PC-3 (cell line): ENCODE measurements at regions not wholly inside any gene's neighbourhood (a gene's known extent, or its start where the extent isn't known, plus 50 kb on each side); places are given as distances from the start of the nearest gene placed in this dataset.

Experiments
- ATAC-seq: fragments of 200-7000 bp; cut with Tn5 transposase; 2 replicates; pipeline ENCODE4 v1.9.1; 2020; ENCODE audit warnings: mild to moderate bottlenecking, moderate library complexity
- BruUV-seq: library from RNA; stranded (reverse); fragments of 400-500 nt; replicated peaks from 2 replicates; lab custom pipeline; 2021; lab: Mats Ljungman, UMichigan
- CTCF ChIA-PET: fragments of 300-600 bp; sonication (Branson Sonifier 250); formaldehyde crosslinking; loops from one replicate; lab custom pipeline; 2022; ENCODE audit warnings: antibody characterized with exemption; lab: Charles Lee
- POLR2A ChIA-PET: fragments of 300-600 bp; sonication (Branson Sonifier 250); formaldehyde crosslinking; loops from one replicate; lab custom pipeline; 2022; ENCODE audit warnings: antibody characterized with exemption; ENCODE audit not compliant: unreplicated experiment; lab: Charles Lee
- DNase-seq: peaks from one replicate; pipeline ENCODE4 v3.0.0-alpha.2; 2015
- H2AFZ ChIP-seq: fragments of 300-600 bp; sonication (generic); 2 replicates; pipeline ENCODE4 v1.6.0; 2016; ENCODE audit warnings: antibody characterized with exemption, low read length
- H3F3A ChIP-seq: fragments of 300-600 bp; sonication (generic); one replicate; pipeline ENCODE4 v1.6.0; 2017; ENCODE audit warnings: antibody characterized with exemption, low read length, control low read depth, mild to moderate bottlenecking; ENCODE audit not compliant: unreplicated experiment
- H3K27ac ChIP-seq: fragments of 300-600 bp; sonication (generic); 2 replicates; pipeline ENCODE4 v1.5.1; 2016; ENCODE audit warnings: mild to moderate bottlenecking, low read length
- H3K27me3 ChIP-seq: fragments of 300-600 bp; sonication (generic); 2 replicates; pipeline ENCODE4 v1.6.1; 2016; ENCODE audit warnings: low read length, mixed read lengths
- H3K36me3 ChIP-seq: fragments of 300-600 bp; sonication (generic); 2 replicates; pipeline ENCODE4 v1.6.1; 2016; ENCODE audit warnings: low read depth, mixed run types, low read length, mixed read lengths
- H3K4me1 ChIP-seq: fragments of 300-600 bp; sonication (generic); 2 replicates; pipeline ENCODE4 v1.5.1; 2016; ENCODE audit warnings: low read length; ENCODE audit not compliant: insufficient read depth
- H3K4me2 ChIP-seq: fragments of 300-600 bp; sonication (generic); 2 replicates; pipeline ENCODE4 v1.6.0; 2016; ENCODE audit warnings: low read length
- H3K4me3 ChIP-seq: fragments of 300-600 bp; sonication (generic); 2 replicates; pipeline ENCODE4 v1.5.1; 2016; ENCODE audit warnings: mild to moderate bottlenecking, low read length, mixed read lengths
- H3K79me2 ChIP-seq: fragments of 300-600 bp; sonication (generic); 2 replicates; pipeline ENCODE4 v1.6.1; 2017; ENCODE audit warnings: low read length, mixed read lengths
- H3K9ac ChIP-seq: fragments of 300-600 bp; sonication (generic); 2 replicates; pipeline ENCODE4 v1.6.0; 2016; ENCODE audit warnings: mild to moderate bottlenecking, low read length
- H3K9me2 ChIP-seq: fragments of 300-600 bp; sonication (generic); replicated peaks from 2 replicates; pipeline ENCODE4 v1.6.1; 2016; ENCODE audit warnings: mixed run types, low read length, mixed read lengths
- H3K9me3 ChIP-seq: fragments of 300-600 bp; sonication (generic); 2 replicates; pipeline ENCODE4 v1.6.1; 2016; ENCODE audit warnings: low read length, mixed read lengths
- H4K20me1 ChIP-seq: fragments of 300-600 bp; sonication (generic); 2 replicates; pipeline ENCODE4 v1.6.1; 2016; ENCODE audit warnings: low read length, mixed read lengths
- EZH2 ChIP-seq: fragments of 300-600 bp; sonication (generic); IDR thresholded peaks from one replicate; pipeline ENCODE4 v1.6.1; 2017; ENCODE audit warnings: antibody characterized with exemption, mild to moderate bottlenecking, low read length; ENCODE audit not compliant: unreplicated experiment
- EZH2phosphoT487 ChIP-seq: fragments of 300-600 bp; sonication (generic); IDR thresholded peaks from 2 replicates; pipeline ENCODE4 v1.6.1; 2018; ENCODE audit warnings: mild to moderate bottlenecking, antibody characterized with exemption, low read length, borderline replicate concordance
- intact Hi-C: fragments of 100-400 bp; cut with micrococcal nuclease; formaldehyde crosslinking; loops from 2 replicates; pipeline ENCODE4 v1.9.0; 2023
- TF ChIP-seq, protein P1 (sequence below): fragments of 300-600 bp; sonication (generic); conservative IDR thresholded peaks from 2 replicates; pipeline ENCODE4 v1.5.1; 2017; ENCODE audit warnings: antibody characterized with exemption, low read depth, mild to moderate bottlenecking, low read length

DNA sequence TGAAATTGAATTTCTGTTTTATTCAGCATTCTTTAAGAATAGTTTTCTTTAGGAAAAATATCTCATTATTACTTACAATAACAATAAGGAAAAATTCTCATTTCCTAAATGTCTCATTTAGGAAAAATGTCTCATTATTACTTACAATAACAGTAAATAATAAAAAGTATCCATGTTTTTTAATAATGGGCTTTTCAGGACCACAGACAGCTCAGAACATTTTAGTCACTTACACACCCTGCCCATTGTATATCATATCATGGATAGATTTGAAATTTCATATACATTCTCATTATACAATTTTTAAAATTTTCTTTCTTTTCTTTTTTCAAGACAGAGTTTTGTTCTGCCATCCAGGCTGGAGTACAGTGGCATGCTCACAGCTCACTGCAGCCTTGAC lies 58.9 kb downstream of the ASCL1 start:
- no peak overlapping the region for H3K9ac ChIP-seq
- H3K4me3 ChIP-seq: no peak overlapping the region
- DNase-seq (no peak), ATAC-seq (no peak)
- H3K79me2 ChIP-seq: no peaks in the 10 kb centered on the region
- no peaks in the 10 kb centered on the region for H3K27me3 ChIP-seq
- H3F3A ChIP-seq: no peaks in the 10 kb centered on the region
- no peaks in the 10 kb centered on the region for H3K36me3 ChIP-seq
- H3K9me2 ChIP-seq: no peaks in the 10 kb centered on the region
- no peak for TF ChIP-seq EZH2phosphoT487
- no peak for TF ChIP-seq EZH2
- TF ChIP-seq, protein P1, sequence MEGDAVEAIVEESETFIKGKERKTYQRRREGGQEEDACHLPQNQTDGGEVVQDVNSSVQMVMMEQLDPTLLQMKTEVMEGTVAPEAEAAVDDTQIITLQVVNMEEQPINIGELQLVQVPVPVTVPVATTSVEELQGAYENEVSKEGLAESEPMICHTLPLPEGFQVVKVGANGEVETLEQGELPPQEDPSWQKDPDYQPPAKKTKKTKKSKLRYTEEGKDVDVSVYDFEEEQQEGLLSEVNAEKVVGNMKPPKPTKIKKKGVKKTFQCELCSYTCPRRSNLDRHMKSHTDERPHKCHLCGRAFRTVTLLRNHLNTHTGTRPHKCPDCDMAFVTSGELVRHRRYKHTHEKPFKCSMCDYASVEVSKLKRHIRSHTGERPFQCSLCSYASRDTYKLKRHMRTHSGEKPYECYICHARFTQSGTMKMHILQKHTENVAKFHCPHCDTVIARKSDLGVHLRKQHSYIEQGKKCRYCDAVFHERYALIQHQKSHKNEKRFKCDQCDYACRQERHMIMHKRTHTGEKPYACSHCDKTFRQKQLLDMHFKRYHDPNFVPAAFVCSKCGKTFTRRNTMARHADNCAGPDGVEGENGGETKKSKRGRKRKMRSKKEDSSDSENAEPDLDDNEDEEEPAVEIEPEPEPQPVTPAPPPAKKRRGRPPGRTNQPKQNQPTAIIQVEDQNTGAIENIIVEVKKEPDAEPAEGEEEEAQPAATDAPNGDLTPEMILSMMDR: no peak
- H4K20me1 ChIP-seq: no peaks in the 10 kb centered on the region
- no peak overlapping the region for H3K27ac ChIP-seq
- no peak overlapping the region for H2AFZ ChIP-seq
- ChIA-PET POLR2A (no interaction called here), CTCF (no interaction called here)
- peaks cover 17% of the 10 kb centered on the region; the same call in 1 of the 2 replicates for H3K9me3 ChIP-seq
- intact Hi-C loops: no loop called here
- no TSS peak for BruUV-seq
- no peaks in the 10 kb centered on the region for H3K4me1 ChIP-seq
- no peak overlapping the region for H3K4me2 ChIP-seq

DNA sequence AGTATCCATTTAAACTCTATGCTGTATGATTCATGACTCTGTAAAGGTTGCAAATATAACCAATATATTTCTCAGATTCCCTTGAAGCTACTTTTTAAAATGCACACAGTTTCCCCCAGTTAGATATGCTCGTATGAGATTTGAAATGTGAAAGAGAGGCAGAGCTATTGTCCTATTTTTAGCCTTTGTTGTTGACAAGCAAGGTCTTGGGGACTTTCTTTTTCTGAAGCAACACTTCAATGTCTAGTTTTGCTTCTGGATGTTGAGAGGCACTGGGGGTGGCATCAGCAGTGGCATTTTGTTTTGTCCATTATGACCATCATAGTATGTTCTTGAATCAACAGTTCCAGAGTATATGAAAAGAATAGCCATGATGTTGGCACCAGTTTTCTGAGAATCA lies 63.4 kb downstream of the ASCL1 start:
- H3K27ac ChIP-seq: no peak overlapping the region
- CTCF ChIA-PET: no interaction called here

DNA sequence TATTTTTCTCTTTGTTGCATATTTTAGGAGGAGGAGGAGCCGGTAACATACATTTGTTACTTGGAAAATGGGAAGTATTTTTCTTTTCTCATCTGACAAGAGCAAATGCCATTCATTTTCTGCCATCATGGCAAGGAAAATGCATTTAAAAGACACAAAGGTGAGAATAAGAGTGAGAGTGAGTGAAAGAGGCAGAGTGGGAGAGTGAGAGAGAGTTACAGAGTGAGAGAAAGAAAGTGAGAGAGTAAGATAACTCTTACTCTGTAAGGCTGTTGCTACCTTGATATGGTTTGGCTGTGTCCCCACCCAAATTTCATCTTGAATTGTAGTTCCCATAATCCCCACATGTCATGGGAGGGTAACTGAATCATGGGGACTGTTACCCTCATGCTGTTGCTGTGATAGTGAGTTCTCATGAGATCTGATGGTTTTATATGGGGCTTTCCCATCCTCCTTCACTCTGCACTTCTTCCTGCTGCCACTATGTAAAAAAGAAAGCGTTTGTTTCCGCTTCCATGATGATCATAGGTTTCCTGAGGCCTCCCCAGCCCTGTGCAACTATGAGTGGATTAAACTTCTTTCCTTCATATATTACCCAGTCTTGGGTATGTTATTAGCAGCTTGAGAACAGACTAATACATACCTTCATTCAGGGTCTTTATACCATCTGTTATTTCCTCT lies 64.2 kb downstream of the ASCL1 start:
- Histone ChIP-seq H3K27me3 (no peaks in the 10 kb centered on the region), H3K9ac (no peak overlapping the region), H4K20me1 (no peaks in the 10 kb centered on the region), H3F3A (no peaks in the 10 kb centered on the region), H3K27ac (no peak overlapping the region), H3K79me2 (no peaks in the 10 kb centered on the region), H3K4me1 (no peaks in the 10 kb centered on the region), H3K4me3 (no peak overlapping the region), H2AFZ (no peak overlapping the region), H3K9me3 (peaks cover 22% of the 10 kb centered on the region; the same call in 1 of the 2 replicates), H3K36me3 (no peaks in the 10 kb centered on the region), H3K4me2 (no peak overlapping the region), H3K9me2 (no peaks in the 10 kb centered on the region)
- CTCF ChIA-PET: no interaction called here
- ATAC-seq: no peak
- intact Hi-C loops: no loop called here
- TF ChIP-seq, protein P1: no peak
- TF ChIP-seq EZH2 (no peak), EZH2phosphoT487 (no peak)
- no peak for DNase-seq
- no TSS peak for BruUV-seq
- POLR2A ChIA-PET: no interaction called here

More for the DNA sequence above, 63.4 kb downstream of the ASCL1 start:
- H3K9me3 ChIP-seq: peaks cover 22% of the 10 kb centered on the region; the same call in 1 of the 2 replicates
- no peaks in the 10 kb centered on the region for H3F3A ChIP-seq
- H3K36me3 ChIP-seq: no peaks in the 10 kb centered on the region
- no peak overlapping the region for H3K4me2 ChIP-seq
- H4K20me1 ChIP-seq: no peaks in the 10 kb centered on the region
- POLR2A ChIA-PET: no interaction called here
- H3K9ac ChIP-seq: no peak overlapping the region
- no peaks in the 10 kb centered on the region for H3K9me2 ChIP-seq
- no peak overlapping the region for H3K4me3 ChIP-seq
- H3K27me3 ChIP-seq: no peaks in the 10 kb centered on the region
- no peaks in the 10 kb centered on the region for H3K4me1 ChIP-seq
- ATAC-seq: no peak
- no peak for DNase-seq
- intact Hi-C loops: no loop called here
- no peaks in the 10 kb centered on the region for H3K79me2 ChIP-seq
- no peak for TF ChIP-seq EZH2phosphoT487
- no peak for TF ChIP-seq EZH2
- TF ChIP-seq, protein P1: no peak
- no TSS peak for BruUV-seq
- no peak overlapping the region for H2AFZ ChIP-seq
